ENCODE measurements at regions not wholly inside any gene's neighbourhood (a gene's known extent, or its start where the extent isn't known, plus 50 kb on each side); places are given as distances from the start of the nearest gene placed in this dataset.
"Not testable (repeated sequence)": the region's sequence is repeated elsewhere in the genome, so short reads cannot be mapped to it uniquely, and the experiment has no call there.

DNA sequence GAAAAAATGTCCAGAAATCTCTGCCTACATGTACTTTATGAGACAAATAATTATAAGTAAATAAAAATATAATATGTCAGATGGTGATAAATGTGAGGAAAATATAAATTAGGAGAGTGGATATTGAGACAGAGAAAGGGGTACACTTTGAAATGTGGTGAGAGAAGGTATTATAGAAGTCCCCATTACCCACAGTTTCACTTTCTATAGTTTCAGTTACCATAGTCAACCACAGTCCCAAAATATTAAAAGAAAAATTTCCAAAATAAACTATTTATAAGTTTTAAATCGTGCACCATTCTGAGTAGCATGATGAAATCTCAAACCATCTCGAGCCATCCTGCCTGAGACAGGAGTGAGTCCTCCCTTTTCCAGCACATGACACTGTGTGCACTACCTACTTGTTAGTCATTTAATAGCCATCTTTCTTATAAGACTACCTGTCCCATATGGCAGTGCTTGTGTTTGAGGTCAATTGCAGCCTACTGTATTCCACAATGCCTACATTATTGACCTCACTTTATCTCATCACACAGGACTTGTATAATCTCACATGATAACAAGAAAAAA lies 653.7 kb downstream of the DACH1 start:
- ATAC-seq (ENCODE audit: insufficient read depth, low read depth) (no peak), DNase-seq (no peak)
- H3K27me3 ChIP-seq (ENCODE audit: insufficient read depth, low read length, poor library complexity), result no peaks in the 10 kb centered on the region
- H3K4me1 ChIP-seq (ENCODE audit: insufficient read depth, low read length), result no peaks in the 10 kb centered on the region
- no peak overlapping the region for H2AFZ ChIP-seq (ENCODE audit: low read depth, low read length)
- H3K9ac ChIP-seq (ENCODE audit: low read depth, low read length), result no peak overlapping the region
- no peak overlapping the region for H3K27ac ChIP-seq (ENCODE audit: low read length)
- TF ChIP-seq, protein P1, sequence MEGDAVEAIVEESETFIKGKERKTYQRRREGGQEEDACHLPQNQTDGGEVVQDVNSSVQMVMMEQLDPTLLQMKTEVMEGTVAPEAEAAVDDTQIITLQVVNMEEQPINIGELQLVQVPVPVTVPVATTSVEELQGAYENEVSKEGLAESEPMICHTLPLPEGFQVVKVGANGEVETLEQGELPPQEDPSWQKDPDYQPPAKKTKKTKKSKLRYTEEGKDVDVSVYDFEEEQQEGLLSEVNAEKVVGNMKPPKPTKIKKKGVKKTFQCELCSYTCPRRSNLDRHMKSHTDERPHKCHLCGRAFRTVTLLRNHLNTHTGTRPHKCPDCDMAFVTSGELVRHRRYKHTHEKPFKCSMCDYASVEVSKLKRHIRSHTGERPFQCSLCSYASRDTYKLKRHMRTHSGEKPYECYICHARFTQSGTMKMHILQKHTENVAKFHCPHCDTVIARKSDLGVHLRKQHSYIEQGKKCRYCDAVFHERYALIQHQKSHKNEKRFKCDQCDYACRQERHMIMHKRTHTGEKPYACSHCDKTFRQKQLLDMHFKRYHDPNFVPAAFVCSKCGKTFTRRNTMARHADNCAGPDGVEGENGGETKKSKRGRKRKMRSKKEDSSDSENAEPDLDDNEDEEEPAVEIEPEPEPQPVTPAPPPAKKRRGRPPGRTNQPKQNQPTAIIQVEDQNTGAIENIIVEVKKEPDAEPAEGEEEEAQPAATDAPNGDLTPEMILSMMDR (IDR thresholded peaks at IDR 0.05; ENCODE audit: borderline replicate concordance, extremely low read depth, low read length, poor library complexity, severe bottlenecking), result no peak
- TF ChIP-seq EZH2 (IDR thresholded peaks at IDR 0.05; ENCODE audit: borderline replicate concordance, low read depth, low read length, severe bottlenecking), result no peak
- H3K79me2 ChIP-seq (ENCODE audit: insufficient read depth, low read length), result no peaks in the 10 kb centered on the region
- no peaks in the 10 kb centered on the region for H3K9me3 ChIP-seq (ENCODE audit: insufficient read depth, low read length, severe bottlenecking)
- no peak overlapping the region for H3K4me2 ChIP-seq (ENCODE audit: insufficient read depth, low read length)
- no peaks in the 10 kb centered on the region for H3K36me3 ChIP-seq (ENCODE audit: insufficient read depth, low read length)
- no peak overlapping the region for H3K4me3 ChIP-seq (ENCODE audit: low read depth in 1 of 2, low read length in 2 of 2)
- H4K20me1 ChIP-seq (ENCODE audit: insufficient read depth, low read length), result no peaks in the 10 kb centered on the region

GRCh38 chr13:71210861-71211260 lies 656.1 kb downstream of the DACH1 start:
- no peaks in the 10 kb centered on the region for H3K27me3 ChIP-seq (ENCODE audit: insufficient read depth, low read length, poor library complexity)
- no peak overlapping the region for H3K27ac ChIP-seq (ENCODE audit: low read length)
- no peak overlapping the region for H3K4me2 ChIP-seq (ENCODE audit: insufficient read depth, low read length)
- H2AFZ ChIP-seq (ENCODE audit: low read depth, low read length), result no peak overlapping the region
- H3K36me3 ChIP-seq (ENCODE audit: insufficient read depth, low read length), result no peaks in the 10 kb centered on the region
- DNase-seq, result no peak
- no peak overlapping the region for H3K9ac ChIP-seq (ENCODE audit: low read depth, low read length)
- no peak overlapping the region for H3K4me3 ChIP-seq (ENCODE audit: low read depth in 1 of 2, low read length in 2 of 2)
- no peaks in the 10 kb centered on the region for H3K4me1 ChIP-seq (ENCODE audit: insufficient read depth, low read length)
- no peak for TF ChIP-seq EZH2 (IDR thresholded peaks at IDR 0.05; ENCODE audit: borderline replicate concordance, low read depth, low read length, severe bottlenecking)
- TF ChIP-seq, protein P1 (IDR thresholded peaks at IDR 0.05; ENCODE audit: borderline replicate concordance, extremely low read depth, low read length, poor library complexity, severe bottlenecking), result no peak
- ATAC-seq (ENCODE audit: insufficient read depth, low read depth), result no peak
- no peaks in the 10 kb centered on the region for H4K20me1 ChIP-seq (ENCODE audit: insufficient read depth, low read length)
- H3K79me2 ChIP-seq (ENCODE audit: insufficient read depth, low read length), result no peaks in the 10 kb centered on the region
- no peaks in the 10 kb centered on the region for H3K9me3 ChIP-seq (ENCODE audit: insufficient read depth, low read length, severe bottlenecking)

DNA sequence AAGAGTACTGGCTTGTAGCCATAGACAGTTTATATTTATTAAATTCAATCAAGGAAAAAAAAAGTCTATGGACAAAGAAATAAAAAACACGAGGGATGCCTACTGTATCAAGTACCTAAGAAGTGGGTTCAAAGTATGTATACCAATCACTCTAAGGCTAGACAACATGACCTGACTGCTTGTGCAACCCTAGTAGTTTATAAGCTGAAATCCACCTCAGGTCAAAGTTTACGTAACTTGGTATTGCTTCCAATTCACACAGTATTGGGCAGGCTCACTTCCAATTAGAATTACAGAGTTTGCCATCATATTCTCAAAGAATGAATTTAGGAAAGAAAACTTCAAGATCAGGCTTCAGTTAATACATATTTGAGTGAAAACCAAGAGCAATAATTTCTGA lies 657.8 kb downstream of the DACH1 start:
- Histone ChIP-seq H3K4me2 (ENCODE audit: insufficient read depth, low read length) (no peak overlapping the region), H3K27me3 (ENCODE audit: insufficient read depth, low read length, poor library complexity) (no peaks in the 10 kb centered on the region), H2AFZ (ENCODE audit: low read depth, low read length) (no peak overlapping the region), H3K27ac (ENCODE audit: low read length) (no peak overlapping the region), H3K36me3 (ENCODE audit: insufficient read depth, low read length) (no peaks in the 10 kb centered on the region), H3K4me3 (ENCODE audit: low read depth in 1 of 2, low read length in 2 of 2) (no peak overlapping the region), H3K9me3 (ENCODE audit: insufficient read depth, low read length, severe bottlenecking) (no peaks in the 10 kb centered on the region), H4K20me1 (ENCODE audit: insufficient read depth, low read length) (no peaks in the 10 kb centered on the region), H3K9ac (ENCODE audit: low read depth, low read length) (no peak overlapping the region), H3K4me1 (ENCODE audit: insufficient read depth, low read length) (no peaks in the 10 kb centered on the region), H3K79me2 (ENCODE audit: insufficient read depth, low read length) (no peaks in the 10 kb centered on the region)
- no peak for DNase-seq
- no peak for TF ChIP-seq EZH2 (IDR thresholded peaks at IDR 0.05; ENCODE audit: borderline replicate concordance, low read depth, low read length, severe bottlenecking)
- TF ChIP-seq, protein P1 (IDR thresholded peaks at IDR 0.05; ENCODE audit: borderline replicate concordance, extremely low read depth, low read length, poor library complexity, severe bottlenecking), result no peak
- ATAC-seq (ENCODE audit: insufficient read depth, low read depth), result no peak

DNA sequence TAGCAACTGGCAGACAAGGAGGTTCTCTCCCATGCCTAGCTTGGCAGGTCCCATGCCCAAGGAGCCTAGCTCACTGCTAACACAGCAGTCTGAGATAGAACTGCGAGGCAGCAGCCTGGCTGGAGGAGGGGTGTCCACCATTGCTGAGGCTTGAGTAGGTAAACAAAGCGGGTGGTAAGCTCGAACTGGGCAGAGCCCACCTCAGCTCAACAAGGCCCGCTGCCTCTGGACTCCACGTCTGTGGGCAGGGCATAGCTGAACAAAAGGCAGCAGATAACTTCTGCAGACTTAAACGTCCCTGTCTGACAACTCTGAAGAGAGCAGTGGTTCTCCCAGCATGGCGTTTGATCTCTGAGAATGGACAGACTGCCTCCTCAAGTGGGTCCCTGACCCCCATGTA lies 682.4 kb downstream of the DACH1 start:
- not testable (repeated sequence) for H3K27me3 ChIP-seq (ENCODE audit: insufficient read depth, low read length, poor library complexity); H2AFZ ChIP-seq (ENCODE audit: low read depth, low read length); H4K20me1 ChIP-seq (ENCODE audit: insufficient read depth, low read length); DNase-seq; ATAC-seq (ENCODE audit: insufficient read depth, low read depth); H3K4me2 ChIP-seq (ENCODE audit: insufficient read depth, low read length); H3K79me2 ChIP-seq (ENCODE audit: insufficient read depth, low read length); H3K27ac ChIP-seq (ENCODE audit: low read length); H3K36me3 ChIP-seq (ENCODE audit: insufficient read depth, low read length); H3K9ac ChIP-seq (ENCODE audit: low read depth, low read length); H3K9me3 ChIP-seq (ENCODE audit: insufficient read depth, low read length, severe bottlenecking); H3K4me1 ChIP-seq (ENCODE audit: insufficient read depth, low read length); H3K4me3 ChIP-seq (ENCODE audit: low read depth in 1 of 2, low read length in 2 of 2)

DNA sequence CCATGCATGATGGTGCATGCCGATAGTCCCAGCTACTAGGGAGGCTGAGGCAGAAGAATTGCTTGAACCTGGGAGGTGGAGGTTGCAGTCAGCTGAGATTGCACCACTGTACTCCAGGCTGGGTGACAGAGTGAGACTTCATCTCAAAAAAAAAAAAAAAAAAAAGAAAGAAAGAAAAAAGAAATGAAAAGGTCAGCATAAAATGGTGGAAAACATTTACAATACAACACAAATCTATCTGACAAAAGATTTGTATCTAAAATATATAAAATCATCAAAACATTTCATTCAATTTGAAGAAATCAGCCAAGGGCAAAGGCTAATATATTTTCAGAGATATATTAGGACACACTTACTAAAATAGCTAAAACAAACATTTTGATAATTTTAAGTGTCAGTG lies 683.7 kb downstream of the DACH1 start:
- H2AFZ ChIP-seq (ENCODE audit: low read depth, low read length); H3K4me2 ChIP-seq (ENCODE audit: insufficient read depth, low read length); H3K27ac ChIP-seq (ENCODE audit: low read length); H3K79me2 ChIP-seq (ENCODE audit: insufficient read depth, low read length); H3K4me1 ChIP-seq (ENCODE audit: insufficient read depth, low read length); H3K27me3 ChIP-seq (ENCODE audit: insufficient read depth, low read length, poor library complexity); H3K36me3 ChIP-seq (ENCODE audit: insufficient read depth, low read length); H3K4me3 ChIP-seq (ENCODE audit: low read depth in 1 of 2, low read length in 2 of 2); ATAC-seq (ENCODE audit: insufficient read depth, low read depth); H3K9ac ChIP-seq (ENCODE audit: low read depth, low read length); H4K20me1 ChIP-seq (ENCODE audit: insufficient read depth, low read length); H3K9me3 ChIP-seq (ENCODE audit: insufficient read depth, low read length, severe bottlenecking); DNase-seq: not testable (repeated sequence)

Data from DND-41 (cell line).